ENCODE measurements at regions not wholly inside any gene's neighbourhood (a gene's known extent, or its start where the extent isn't known, plus 50 kb on each side); places are given as distances from the start of the nearest gene placed in this dataset.
A peak's percentile ranks its signal among the peaks of the same experiment; 100 is the strongest.

DNA sequence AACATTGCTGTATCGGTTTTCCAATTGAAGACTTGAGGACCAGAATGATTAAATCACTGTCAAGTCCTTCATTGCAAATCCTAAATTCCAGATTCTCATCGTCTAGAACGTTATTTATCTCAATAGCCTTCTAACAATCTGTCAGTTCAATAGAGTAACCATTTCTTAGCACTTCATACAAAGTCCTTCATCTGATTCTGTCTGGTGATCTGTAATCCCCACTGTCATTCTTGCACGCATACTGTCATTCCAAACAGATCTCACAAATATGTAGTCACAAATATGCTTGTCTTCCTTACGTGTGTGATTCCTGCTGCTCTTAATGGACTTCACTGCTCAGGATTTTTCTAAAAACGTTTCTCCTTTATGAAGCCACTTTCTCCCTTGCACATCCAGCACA is 1197.5 kb downstream of the EFNB2 start:
- POLR2A ChIA-PET = no interaction called here
- CTCF ChIA-PET = interaction anchor here (0.6 kb wide), 1 partner anchor 72 kb away, joined by 3 read pairs; no protein-coding TSS in a partner anchor
- TF ChIP-seq, protein P1, sequence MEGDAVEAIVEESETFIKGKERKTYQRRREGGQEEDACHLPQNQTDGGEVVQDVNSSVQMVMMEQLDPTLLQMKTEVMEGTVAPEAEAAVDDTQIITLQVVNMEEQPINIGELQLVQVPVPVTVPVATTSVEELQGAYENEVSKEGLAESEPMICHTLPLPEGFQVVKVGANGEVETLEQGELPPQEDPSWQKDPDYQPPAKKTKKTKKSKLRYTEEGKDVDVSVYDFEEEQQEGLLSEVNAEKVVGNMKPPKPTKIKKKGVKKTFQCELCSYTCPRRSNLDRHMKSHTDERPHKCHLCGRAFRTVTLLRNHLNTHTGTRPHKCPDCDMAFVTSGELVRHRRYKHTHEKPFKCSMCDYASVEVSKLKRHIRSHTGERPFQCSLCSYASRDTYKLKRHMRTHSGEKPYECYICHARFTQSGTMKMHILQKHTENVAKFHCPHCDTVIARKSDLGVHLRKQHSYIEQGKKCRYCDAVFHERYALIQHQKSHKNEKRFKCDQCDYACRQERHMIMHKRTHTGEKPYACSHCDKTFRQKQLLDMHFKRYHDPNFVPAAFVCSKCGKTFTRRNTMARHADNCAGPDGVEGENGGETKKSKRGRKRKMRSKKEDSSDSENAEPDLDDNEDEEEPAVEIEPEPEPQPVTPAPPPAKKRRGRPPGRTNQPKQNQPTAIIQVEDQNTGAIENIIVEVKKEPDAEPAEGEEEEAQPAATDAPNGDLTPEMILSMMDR (IDR thresholded peaks at IDR 0.05; ENCODE audit: insufficient read depth, low read depth, low read length) = no peak
- H3K27me3 ChIP-seq (ENCODE audit: control insufficient read depth, insufficient read depth, low read length) = no peaks in the 10 kb centered on the region
- H3K36me3 ChIP-seq (ENCODE audit: control insufficient read depth, insufficient read depth, low read length) = no peaks in the 10 kb centered on the region
- H3K4me3 ChIP-seq (ENCODE audit: low read depth, low read length) = no peak overlapping the region
- DNase-seq (ENCODE audit: low read depth) = no peak

- TF ChIP-seq, protein P1 (IDR thresholded peaks at IDR 0.05; ENCODE audit: insufficient read depth, low read depth, low read length) = no peak
- POLR2A ChIA-PET = no interaction called here
- Histone ChIP-seq H3K36me3 (ENCODE audit: control insufficient read depth, insufficient read depth, low read length) (no peaks in the 10 kb centered on the region), H3K27me3 (ENCODE audit: control insufficient read depth, insufficient read depth, low read length) (no peaks in the 10 kb centered on the region), H3K4me3 (ENCODE audit: low read depth, low read length) (no peak overlapping the region)
- CTCF ChIA-PET = interaction anchor here (0.9 kb wide), 1 partner anchor 10 kb away, joined by 3 read pairs; no protein-coding TSS in a partner anchor
- DNase-seq (ENCODE audit: low read depth) = no peak
Measured at GRCh38 chr13:105336706-105337576, 1198.5 kb downstream of the EFNB2 start.

DNA sequence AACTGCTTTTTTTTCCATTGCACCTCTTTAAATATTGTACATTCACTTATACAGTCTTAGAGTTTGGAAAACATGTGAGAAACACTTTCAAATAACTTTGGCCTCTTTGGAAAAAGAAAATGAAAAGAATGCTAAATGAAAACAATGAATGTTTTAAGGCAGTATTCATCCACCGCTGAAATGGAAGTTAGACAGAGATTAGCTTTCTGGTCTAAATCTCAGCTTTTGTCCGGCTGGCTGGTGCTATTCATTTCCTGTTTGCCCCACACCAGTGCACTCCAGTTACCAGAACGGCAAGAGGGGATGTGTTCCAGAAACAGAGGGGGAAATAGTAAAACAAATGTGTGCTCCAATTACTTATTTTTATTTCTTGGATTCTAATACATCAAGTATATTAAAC is 1201.3 kb downstream of the EFNB2 start:
- Histone ChIP-seq H3K36me3 (ENCODE audit: control insufficient read depth, insufficient read depth, low read length) (no peaks in the 10 kb centered on the region), H3K4me3 (ENCODE audit: low read depth, low read length) (no peak overlapping the region), H3K27me3 (ENCODE audit: control insufficient read depth, insufficient read depth, low read length) (no peaks in the 10 kb centered on the region)
- ChIA-PET CTCF (interaction anchor here (1.0 to 1.6 kb wide), 2 partner anchors 57 to 76 kb away, joined by 3 read pairs; no protein-coding TSS in a partner anchor), POLR2A (interaction anchor here (0.7 kb wide), 1 partner anchor 8 kb away, joined by 3 read pairs; no protein-coding TSS in a partner anchor)
- TF ChIP-seq, protein P1 (IDR thresholded peaks at IDR 0.05; ENCODE audit: insufficient read depth, low read depth, low read length) = no peak
- DNase-seq (ENCODE audit: low read depth) = peak; percentile 37

DNA sequence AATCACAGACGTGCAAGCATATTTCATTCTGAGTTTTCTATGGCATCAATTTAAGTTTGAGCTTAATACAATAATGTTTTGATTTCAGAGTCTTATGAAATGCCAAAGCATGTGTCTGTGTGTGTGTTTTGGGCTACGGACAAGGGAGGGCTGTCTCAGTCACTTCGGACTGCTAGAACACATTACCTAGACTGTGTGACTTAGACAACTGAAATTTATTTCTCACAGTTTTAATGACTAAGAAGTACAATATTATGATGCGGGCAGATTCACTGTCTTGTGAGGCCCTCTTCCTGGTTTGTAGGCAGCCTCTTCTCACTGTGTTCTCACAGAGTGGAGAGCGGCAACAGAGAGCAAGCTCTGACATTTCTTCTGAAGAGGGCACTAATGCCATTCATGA is 1202.0 kb downstream of the EFNB2 start:
- TF ChIP-seq, protein P1 (IDR thresholded peaks at IDR 0.05; ENCODE audit: insufficient read depth, low read depth, low read length) = no peak
- ChIA-PET POLR2A (no interaction called here), CTCF (interaction anchor here (1.6 kb wide), 1 partner anchor 77 kb away, joined by 3 read pairs; no protein-coding TSS in a partner anchor)
- Histone ChIP-seq H3K27me3 (ENCODE audit: control insufficient read depth, insufficient read depth, low read length) (no peaks in the 10 kb centered on the region), H3K4me3 (ENCODE audit: low read depth, low read length) (no peak overlapping the region), H3K36me3 (ENCODE audit: control insufficient read depth, insufficient read depth, low read length) (no peaks in the 10 kb centered on the region)
- no peak for DNase-seq (ENCODE audit: low read depth)

DNA sequence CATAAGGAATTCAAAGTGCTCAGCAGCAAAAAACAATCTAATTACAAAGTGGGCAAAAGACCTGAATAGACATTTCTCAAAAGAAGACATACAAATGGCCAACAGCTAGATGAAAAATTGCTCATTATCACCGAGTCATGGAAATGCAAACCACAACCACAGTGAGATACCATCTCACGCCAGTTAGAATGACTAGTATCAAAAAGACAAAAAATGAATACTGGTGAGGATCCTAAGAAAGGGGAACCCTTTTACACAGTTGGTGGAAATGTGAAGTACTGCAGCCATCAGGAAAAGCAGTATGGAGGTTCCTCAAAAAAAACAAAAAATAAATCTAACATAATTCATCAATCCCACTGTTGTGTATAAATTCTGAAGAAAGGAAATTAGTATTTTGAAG is 1206.1 kb downstream of the EFNB2 start:
- TF ChIP-seq, protein P1 (IDR thresholded peaks at IDR 0.05; ENCODE audit: insufficient read depth, low read depth, low read length) = no peak
- no peak overlapping the region for H3K4me3 ChIP-seq (ENCODE audit: low read depth, low read length)
- no peaks in the 10 kb centered on the region for H3K36me3 ChIP-seq (ENCODE audit: control insufficient read depth, insufficient read depth, low read length)
- ChIA-PET CTCF (no interaction called here), POLR2A (no interaction called here)
- H3K27me3 ChIP-seq (ENCODE audit: control insufficient read depth, insufficient read depth, low read length) = no peaks in the 10 kb centered on the region
- DNase-seq (ENCODE audit: low read depth) = no peak

All from BJ (cell line).